IMR-90 (cell line): ENCODE measurements at regions not wholly inside any gene's neighbourhood (a gene's known extent, or its start where the extent isn't known, plus 50 kb on each side); places are given as distances from the start of the nearest gene placed in this dataset.

ENCODE experiments used
- CTCF ChIP-seq: conservative IDR thresholded peaks from 2 replicates; pipeline ENCODE4 v1.5.1; 2012; ENCODE audit warnings: mild to moderate bottlenecking, low read depth, low read length, improper control_type of control experiment
- POLR2A ChIP-seq: IDR thresholded peaks from 2 replicates; pipeline ENCODE4 v1.6.1; 2012; ENCODE audit warnings: mild to moderate bottlenecking, low read depth, low read length

GRCh38 chr5:164237486-164237885 is 732.1 kb downstream of the MAT2B start:
- TF ChIP-seq CTCF (no peak), POLR2A (no peak)
